HCT116 (cell line): ENCODE measurements at regions not wholly inside any gene's neighbourhood (a gene's known extent, or its start where the extent isn't known, plus 50 kb on each side); places are given as distances from the start of the nearest gene placed in this dataset.

Experiments used
- CTCF ChIP-seq, 3 experiments: fragments of 200-600 bp in 1 of 3; sonication (generic) in 1 of 3; IDR thresholded peaks in 2 of 3; conservative IDR thresholded peaks in 1 of 3; 2 replicates each; pipeline ENCODE4 v1.5.1; 2012 to 2017; ENCODE audit warnings: low read depth in 2 of 3, low read length in 2 of 3, antibody characterized with exemption in 1 of 3, borderline replicate concordance in 1 of 3, control low read depth in 1 of 3, mild to moderate bottlenecking in 1 of 3, mixed read lengths in 1 of 3, mixed run types in 1 of 3, moderate library complexity in 1 of 3; ENCODE audit not compliant: insufficient read depth in 1 of 3
- EGR1 ChIP-seq: IDR thresholded peaks from 2 replicates; pipeline ENCODE4 v1.6.1; 2012; ENCODE audit warnings: low read depth
- EZH2 ChIP-seq: fragments of 200-600 bp; sonication (generic); IDR thresholded peaks from 2 replicates; pipeline ENCODE4 v1.6.1; 2017; ENCODE audit warnings: antibody characterized with exemption, mixed run types
- MAX ChIP-seq: IDR thresholded peaks from 2 replicates; pipeline ENCODE4 v1.6.1; 2012
- POLR2A ChIP-seq: IDR thresholded peaks from 2 replicates; pipeline ENCODE4 v1.7.0; 2011; ENCODE audit warnings: borderline replicate concordance; ENCODE audit not compliant: insufficient read depth, insufficient read length; ENCODE audit errors: extremely low read depth
- POLR2AphosphoS5 ChIP-seq: IDR thresholded peaks from 2 replicates; pipeline ENCODE4 v1.6.1; 2011; ENCODE audit warnings: mild to moderate bottlenecking, low read depth, low read length, moderate library complexity
- RAD21 ChIP-seq: IDR thresholded peaks from 2 replicates; pipeline ENCODE4 v1.6.1; 2012; ENCODE audit warnings: low read depth, mild to moderate bottlenecking
- REST ChIP-seq: IDR thresholded peaks from 2 replicates; pipeline ENCODE4 v1.6.1; 2012; ENCODE audit warnings: low read depth
- YY1 ChIP-seq: IDR thresholded peaks from 2 replicates; pipeline ENCODE4 v1.6.1; 2011; ENCODE audit warnings: low read length, low read depth, moderate library complexity, mild to moderate bottlenecking; ENCODE audit not compliant: insufficient replicate concordance; ENCODE audit errors: extremely low read depth
- ZFX ChIP-seq: fragments of 450-650 bp; IDR thresholded peaks from 2 replicates; pipeline ENCODE4 v1.6.1; 2017
- ZNF274 ChIP-seq: fragments of 200-500 bp; sonication (Bioruptor generic); IDR thresholded peaks from 2 replicates; pipeline ENCODE4 v1.6.1; 2014; ENCODE audit warnings: mild to moderate bottlenecking, low read depth, low read length, inconsistent platforms

GRCh38 chr6:92550501-92550900 is 868.9 kb downstream of the EPHA7 start:
- TF ChIP-seq ZFX (no peak), MAX (no peak), CTCF (IDR thresholded peaks at IDR 0.05 in 2 of 3, conservative IDR thresholded peaks at IDR 0.05 in 1 of 3; ENCODE audit: borderline replicate concordance in 1 of 3, insufficient read depth in 1 of 3, low read depth in 2 of 3, low read length in 2 of 3) (no peak), ZNF274 (no peak), EZH2 (no peak), POLR2A (no peak), REST (no peak), YY1 (no peak), EGR1 (no peak), POLR2AphosphoS5 (no peak), RAD21 (no peak)
